ENCODE measurements at regions not wholly inside any gene's neighbourhood (a gene's known extent, or its start where the extent isn't known, plus 50 kb on each side); places are given as distances from the start of the nearest gene placed in this dataset.

DNA sequence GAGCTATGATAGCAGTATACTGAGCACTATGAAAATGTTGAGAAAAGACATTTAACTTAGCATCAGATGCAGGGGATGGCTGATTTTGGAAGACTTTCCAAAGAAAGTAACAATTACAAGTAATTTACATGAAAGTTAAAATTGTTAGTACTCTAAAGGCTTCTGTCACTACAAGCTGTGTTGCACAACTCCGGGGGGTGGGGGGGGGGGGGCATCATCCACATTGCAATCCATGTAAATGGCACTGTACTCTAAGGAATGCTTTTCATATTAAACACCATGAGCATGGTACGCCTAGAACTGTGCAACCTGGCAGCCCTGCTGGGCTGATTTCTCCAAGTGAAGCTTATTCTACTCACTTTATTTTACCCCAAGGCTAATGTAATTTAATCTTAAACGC is 363.4 kb downstream of the TMA16 start:
- peaks cover 15% of the 10 kb centered on the region for H3K9me3 Mint-ChIP-seq
- no peaks in the 10 kb centered on the region for H3K4me1 Mint-ChIP-seq (ENCODE audit: low read depth)
- H3K27me3 Mint-ChIP-seq (ENCODE audit: insufficient read depth): no peaks in the 10 kb centered on the region
- H3K4me3 Mint-ChIP-seq: no peak overlapping the region
- no peak for DNase-seq
- TF ChIP-seq, protein P1, sequence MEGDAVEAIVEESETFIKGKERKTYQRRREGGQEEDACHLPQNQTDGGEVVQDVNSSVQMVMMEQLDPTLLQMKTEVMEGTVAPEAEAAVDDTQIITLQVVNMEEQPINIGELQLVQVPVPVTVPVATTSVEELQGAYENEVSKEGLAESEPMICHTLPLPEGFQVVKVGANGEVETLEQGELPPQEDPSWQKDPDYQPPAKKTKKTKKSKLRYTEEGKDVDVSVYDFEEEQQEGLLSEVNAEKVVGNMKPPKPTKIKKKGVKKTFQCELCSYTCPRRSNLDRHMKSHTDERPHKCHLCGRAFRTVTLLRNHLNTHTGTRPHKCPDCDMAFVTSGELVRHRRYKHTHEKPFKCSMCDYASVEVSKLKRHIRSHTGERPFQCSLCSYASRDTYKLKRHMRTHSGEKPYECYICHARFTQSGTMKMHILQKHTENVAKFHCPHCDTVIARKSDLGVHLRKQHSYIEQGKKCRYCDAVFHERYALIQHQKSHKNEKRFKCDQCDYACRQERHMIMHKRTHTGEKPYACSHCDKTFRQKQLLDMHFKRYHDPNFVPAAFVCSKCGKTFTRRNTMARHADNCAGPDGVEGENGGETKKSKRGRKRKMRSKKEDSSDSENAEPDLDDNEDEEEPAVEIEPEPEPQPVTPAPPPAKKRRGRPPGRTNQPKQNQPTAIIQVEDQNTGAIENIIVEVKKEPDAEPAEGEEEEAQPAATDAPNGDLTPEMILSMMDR (IDR thresholded peaks at IDR 0.05): no peak
- no peak overlapping the region for H3K27ac Mint-ChIP-seq
- no peaks in the 10 kb centered on the region for H3K36me3 Mint-ChIP-seq (ENCODE audit: low read depth)

DNA sequence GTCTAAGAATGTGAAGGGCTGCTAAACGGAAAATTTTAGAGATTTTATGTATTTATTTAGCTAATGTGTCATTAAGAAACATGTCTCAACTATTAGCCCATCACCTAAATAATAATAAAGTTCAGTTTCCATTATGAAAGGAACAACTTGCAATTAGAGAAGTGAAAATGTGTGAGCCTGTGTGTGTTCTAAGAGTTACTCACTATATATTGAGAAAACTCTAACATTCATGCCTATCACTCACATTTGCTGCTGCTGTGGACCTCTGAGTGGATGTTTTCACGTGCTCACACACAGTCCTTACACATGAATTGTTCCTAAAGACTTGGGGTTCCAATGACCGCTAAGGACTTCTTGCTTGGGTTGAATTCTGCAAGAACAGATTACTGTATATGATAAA is 364.0 kb downstream of the TMA16 start:
- Mint-ChIP-seq H3K4me3 (no peak overlapping the region), H3K27ac (no peak overlapping the region), H3K27me3 (ENCODE audit: insufficient read depth) (no peaks in the 10 kb centered on the region; the same call in 1 of the 2 replicates), H3K9me3 (peaks cover 15% of the 10 kb centered on the region), H3K36me3 (ENCODE audit: low read depth) (no peaks in the 10 kb centered on the region), H3K4me1 (ENCODE audit: low read depth) (no peaks in the 10 kb centered on the region)
- no peak for DNase-seq
- TF ChIP-seq, protein P1 (IDR thresholded peaks at IDR 0.05): no peak

DNA sequence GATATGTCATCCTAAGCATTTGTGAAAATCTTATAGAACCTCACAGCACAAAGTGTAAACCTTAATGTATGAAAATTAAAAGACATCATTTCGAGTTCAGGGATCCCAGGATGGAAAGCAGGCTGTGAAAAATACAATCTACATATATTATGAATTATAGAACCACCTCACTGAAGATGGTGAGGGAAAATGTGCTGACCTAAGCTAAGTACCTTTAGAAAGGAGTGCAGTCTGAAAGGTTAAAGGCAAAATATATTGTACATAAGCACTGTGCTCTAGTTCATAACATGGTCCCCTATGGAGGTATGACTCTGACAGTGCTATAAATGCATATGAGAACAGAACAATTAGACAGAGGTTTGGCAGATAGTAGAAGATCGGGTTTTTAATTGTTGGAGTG is 368.6 kb downstream of the TMA16 start:
- no peak for DNase-seq
- Mint-ChIP-seq H3K9me3 (peaks cover 15% of the 10 kb centered on the region), H3K4me1 (ENCODE audit: low read depth) (no peaks in the 10 kb centered on the region), H3K27me3 (ENCODE audit: insufficient read depth) (no peaks in the 10 kb centered on the region; the same call in 1 of the 2 replicates), H3K36me3 (ENCODE audit: low read depth) (no peaks in the 10 kb centered on the region), H3K27ac (no peak overlapping the region), H3K4me3 (no peak overlapping the region)
- TF ChIP-seq, protein P1 (IDR thresholded peaks at IDR 0.05): no peak

DNA sequence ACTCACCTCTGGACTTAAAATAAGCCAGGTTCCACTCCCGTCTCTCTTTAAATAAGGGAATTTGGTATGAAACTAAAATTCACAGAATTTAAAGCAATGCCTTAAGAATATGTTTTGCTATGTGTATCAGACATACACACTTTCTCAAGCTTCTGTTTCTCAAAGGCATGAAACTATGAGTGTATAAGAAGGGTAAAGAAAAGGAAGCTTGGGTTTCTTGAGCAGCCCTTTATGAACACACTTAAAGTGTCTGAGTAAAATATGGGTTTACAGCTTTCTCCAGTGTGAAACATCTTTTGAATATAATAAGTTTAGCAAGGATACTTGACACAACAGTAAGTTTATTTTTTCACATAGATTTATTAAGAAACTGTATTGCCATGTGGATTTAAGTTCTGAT is 370.5 kb downstream of the TMA16 start:
- Mint-ChIP-seq H3K4me3 (no peak overlapping the region), H3K27me3 (ENCODE audit: insufficient read depth) (no peaks in the 10 kb centered on the region; the same call in none of the 2 replicates), H3K36me3 (ENCODE audit: low read depth) (no peaks in the 10 kb centered on the region), H3K4me1 (ENCODE audit: low read depth) (no peaks in the 10 kb centered on the region), H3K9me3 (peaks cover 10% of the 10 kb centered on the region), H3K27ac (no peak overlapping the region)
- TF ChIP-seq, protein P1 (IDR thresholded peaks at IDR 0.05): no peak
- no peak for DNase-seq

DNA sequence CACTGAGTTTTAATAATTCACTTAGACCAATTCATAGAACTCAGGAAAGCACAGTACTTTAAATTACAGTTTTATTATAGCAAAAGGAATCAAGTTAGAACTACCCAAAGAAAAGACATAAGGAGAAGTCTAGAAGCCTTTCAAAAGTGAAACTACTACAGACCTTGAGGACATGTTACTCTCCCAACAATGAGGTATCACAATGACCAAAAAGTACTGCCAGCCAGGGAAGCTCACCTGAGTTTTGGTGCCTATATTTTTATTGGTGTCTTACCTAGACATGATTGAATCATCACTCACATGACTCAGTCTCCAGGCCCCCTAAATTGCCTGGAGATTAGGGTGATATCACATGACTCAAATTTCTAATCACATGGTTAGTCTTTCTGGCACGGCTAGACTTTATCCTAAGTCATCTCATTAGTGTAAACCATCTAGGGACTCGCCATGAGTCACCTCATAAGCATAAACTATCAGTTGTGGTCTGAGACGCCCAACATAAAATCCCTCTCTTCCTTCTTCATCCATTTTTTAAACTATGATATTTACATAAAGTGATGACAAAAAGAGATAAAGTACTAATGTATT is 372.3 kb downstream of the TMA16 start:
- TF ChIP-seq, protein P1 (IDR thresholded peaks at IDR 0.05): no peak
- DNase-seq: no peak
- Mint-ChIP-seq H3K4me1 (ENCODE audit: low read depth) (no peaks in the 10 kb centered on the region), H3K27me3 (ENCODE audit: insufficient read depth) (no peaks in the 10 kb centered on the region; the same call in none of the 2 replicates), H3K9me3 (no peaks in the 10 kb centered on the region; the same call in none of the 2 replicates), H3K36me3 (ENCODE audit: low read depth) (no peaks in the 10 kb centered on the region), H3K27ac (no peak overlapping the region), H3K4me3 (no peak overlapping the region)
